GM21381 (cell line): ENCODE measurements at regions not wholly inside any gene's neighbourhood (a gene's known extent, or its start where the extent isn't known, plus 50 kb on each side); places are given as distances from the start of the nearest gene placed in this dataset.
"Not testable (repeated sequence)": the region's sequence is repeated elsewhere in the genome, so short reads cannot be mapped to it uniquely, and the experiment has no call there.

Experiments used
- ATAC-seq: cut with Tn5 transposase; IDR thresholded peaks from one replicate; pipeline ENCODE4 v1.9.1; 2021; ENCODE audit warnings: mild to moderate bottlenecking, moderate library complexity; ENCODE audit not compliant: unreplicated experiment

DNA sequence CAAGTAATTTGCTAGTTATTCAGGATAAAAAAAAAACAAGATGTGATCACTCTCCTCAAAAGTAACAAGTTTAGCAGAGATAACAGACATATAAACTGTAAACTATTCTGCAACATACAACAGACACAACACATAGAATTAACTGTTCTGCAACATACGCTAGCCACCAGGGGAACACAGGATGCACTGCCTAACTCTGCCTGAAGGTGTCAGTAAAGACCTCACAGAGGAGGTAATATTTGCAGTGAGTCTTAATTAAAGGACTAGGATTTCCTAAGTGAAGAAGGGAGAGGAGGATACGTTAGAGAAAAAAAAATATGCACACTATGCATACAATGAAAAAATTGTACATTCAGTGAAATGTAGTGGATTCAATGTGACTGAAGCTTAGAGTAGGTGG is 129.6 kb downstream of the NBPF8 start:
- ATAC-seq: peak; percentile 77

DNA sequence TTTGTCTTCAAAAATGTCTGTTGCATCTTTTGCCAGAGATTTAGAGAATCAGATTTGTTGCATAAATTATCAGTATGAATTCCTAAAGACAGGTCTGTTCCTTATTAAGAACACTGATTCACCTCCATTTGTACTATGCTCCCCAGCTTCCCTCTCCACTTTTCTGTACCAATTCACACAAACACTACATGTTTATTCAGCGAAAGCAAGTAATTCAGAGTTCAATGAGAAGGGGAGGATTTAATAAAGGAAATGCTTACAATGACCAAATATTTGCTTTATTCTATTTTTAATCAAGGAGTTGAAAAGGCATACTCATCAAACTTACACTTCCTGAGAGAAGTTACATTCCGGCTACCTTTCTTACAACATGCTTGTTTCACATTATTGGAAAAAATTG is 135.5 kb downstream of the NBPF8 start:
- ATAC-seq: not testable (repeated sequence)

DNA sequence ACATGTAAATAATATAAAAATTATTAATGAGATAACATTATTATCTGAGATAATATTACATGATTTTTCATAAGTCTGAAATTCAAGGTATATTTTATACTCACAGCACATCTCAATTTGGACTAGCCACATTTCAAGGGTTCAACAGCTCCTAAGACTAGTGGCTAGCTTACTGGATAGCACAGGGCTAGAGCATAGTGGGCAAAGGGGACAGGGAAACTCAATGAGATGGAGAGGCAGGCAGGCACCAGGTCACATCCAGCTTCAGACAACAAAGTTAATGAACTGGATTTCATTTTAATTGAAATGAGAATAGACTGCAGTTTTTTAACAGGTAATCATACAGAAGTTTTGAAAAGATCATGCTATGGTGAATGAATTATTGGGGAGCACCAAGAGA is 137.4 kb downstream of the NBPF8 start:
- not testable (repeated sequence) for ATAC-seq

DNA sequence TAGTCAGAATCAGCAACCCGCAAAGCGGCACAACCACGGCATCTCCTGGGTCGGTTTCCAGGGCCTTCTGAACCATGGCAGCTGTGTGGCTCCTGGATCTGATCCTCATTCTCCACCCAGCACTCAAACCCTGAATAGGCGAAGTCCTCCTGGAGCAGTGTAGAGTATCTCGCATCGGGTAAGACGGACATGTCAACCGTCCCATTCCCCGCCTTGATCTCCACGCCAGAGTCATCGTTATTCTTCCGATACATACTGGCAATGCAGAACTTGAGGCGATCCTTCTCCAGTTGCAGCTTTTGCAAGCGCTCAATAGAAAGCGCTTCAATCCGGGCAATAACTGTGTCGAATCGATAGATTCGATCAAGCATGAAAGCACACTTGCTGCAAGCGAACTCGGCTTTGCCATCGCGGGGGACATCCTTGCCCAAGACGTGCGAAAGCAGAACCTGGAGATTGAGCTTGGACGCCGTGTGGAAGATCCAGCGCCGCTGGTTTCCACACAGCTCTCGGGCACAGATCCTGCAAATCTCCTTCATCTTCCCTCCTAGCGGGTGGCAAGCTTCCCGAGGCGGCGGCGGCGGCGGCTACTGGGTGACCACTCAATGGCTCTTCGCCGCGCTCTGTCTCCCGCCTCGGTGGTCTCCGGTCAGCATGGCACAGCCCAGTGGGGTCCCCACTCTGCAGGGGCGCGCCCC is 142.9 kb downstream of the NBPF8 start:
- ATAC-seq: peak; percentile 0

DNA sequence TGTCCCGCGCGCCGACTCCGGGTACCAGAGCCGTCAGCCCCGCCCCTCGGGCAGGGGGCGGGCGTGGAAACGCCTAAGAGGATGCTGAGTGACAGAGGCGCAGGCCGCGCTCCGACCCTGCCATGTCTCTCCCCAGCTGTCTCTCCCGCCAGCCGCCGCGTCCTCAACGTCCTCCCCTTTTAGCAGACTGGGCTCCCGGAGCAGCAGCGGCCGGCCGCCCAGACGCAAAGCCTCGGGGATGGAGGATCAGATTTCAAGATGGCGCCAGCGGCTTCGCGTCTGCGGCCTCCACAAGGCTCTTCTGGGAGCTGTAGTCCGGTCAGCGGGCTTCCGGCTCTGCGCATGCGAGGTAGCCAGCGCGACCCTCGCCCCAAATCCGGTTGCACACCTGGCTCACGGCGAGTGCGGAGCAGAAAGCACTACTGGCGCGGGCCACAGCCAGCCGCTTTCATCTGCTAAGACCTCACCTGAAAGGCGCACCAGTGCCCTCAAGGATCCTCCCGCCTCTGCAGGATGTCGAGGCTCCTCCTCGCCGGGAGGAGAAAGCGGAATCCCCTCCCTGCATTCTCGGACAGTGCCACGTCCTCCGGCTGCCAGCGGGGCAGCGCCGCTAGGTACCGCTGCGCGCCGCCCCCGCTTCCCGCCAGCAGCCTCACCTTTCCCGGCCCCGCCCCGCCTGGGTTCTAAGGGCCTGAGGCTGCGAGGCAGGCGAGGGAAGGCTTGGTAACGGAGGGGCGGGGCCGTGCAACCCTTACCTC is 143.6 kb downstream of the NBPF8 start:
- peak; percentile 73 for ATAC-seq

DNA sequence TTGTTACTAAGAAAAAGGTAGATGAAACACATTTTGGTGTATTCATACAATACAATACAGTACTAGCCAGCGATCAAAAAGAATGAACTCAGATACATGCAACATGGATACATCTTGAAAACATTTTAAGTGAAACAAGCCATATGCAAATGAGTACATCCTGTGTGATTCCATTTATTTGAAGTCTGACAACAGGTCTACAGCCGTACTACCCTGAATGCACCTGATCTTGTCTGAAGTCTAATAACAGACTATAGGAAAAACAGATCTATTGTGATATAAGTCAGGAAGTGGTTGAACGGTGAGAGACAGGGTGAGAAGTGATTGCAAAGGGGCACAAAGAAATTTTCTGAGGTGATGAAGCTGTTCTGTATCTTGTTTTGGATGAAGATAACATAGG is 146.9 kb downstream of the NBPF8 start:
- not testable (repeated sequence) for ATAC-seq

DNA sequence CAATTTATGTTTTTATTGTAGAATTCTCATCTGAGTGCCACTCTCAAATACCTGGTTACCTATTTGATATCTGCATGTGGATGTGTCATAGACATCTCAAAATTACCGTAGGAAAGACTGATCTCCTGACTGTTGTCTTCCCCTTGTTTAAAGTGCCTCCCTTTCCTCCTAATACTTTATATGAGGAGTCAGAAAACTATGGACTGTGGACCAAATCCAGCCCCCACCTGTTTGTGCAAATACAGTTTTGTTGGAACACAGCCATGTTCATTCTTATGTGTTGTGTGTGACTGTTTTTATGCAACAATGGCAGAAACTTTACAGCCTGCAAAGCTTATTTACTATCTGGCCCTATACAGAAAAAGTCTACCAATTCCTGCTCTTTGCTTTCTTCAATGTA is 150.6 kb downstream of the NBPF8 start:
- not testable (repeated sequence) for ATAC-seq

DNA sequence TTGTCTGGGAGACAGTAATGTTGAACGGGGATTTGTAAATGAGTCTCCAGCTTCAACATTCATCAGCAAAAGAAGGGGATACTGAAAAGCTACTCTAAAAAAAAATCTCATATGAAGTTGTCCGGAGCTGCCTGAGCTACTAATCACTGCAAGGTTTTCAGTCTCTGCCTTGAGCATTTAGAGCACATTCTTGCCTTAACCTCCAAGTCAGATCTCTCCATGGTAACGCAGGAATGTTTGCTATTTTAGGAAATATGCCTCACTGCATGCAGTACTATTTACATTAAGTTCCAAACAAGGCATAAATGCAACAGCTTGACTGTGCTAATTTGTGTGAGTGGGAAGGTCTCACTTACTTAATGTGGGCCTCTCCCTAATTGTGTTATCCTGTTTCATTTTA is 152.8 kb downstream of the NBPF8 start:
- not testable (repeated sequence) for ATAC-seq

DNA sequence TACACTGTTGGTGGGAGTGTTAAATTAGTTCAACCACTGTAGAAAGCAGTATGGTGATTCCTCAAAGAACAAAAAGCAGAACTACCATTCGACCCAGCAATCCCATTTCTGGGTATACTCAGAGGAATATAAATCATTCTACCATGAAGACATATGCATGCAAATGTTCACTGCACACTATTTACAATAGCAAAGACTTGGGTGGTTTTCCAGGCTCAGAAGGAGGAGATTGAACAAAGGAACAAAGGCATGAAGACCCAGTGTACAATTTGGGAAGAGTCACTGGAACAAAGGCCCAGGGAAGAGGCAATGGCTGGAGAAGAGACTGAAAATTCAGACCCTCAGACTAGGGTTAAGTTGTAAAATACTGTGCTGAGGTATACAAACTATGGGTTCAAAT is 148.5 kb upstream of the NBPF26 start:
- ATAC-seq: not testable (repeated sequence)

DNA sequence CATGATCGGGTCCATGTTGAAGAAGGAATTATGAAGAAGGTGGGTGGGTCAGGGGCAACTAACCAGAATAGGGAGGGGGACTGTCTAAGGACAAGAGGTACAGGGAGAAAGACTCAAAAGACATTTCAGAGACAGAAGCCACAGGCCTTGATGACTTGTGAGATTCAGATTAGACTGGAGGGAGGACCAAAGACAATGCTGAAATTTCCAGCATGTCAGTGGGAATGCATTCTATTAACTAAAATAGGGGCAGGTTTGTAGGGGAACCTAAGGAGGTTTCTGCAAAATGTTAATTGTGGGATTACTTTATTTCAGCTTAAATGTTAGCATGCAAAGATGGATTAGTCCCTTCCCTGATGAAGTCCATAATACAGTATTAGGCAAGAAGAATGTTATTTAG is 141.6 kb upstream of the NBPF26 start:
- not testable (repeated sequence) for ATAC-seq

DNA sequence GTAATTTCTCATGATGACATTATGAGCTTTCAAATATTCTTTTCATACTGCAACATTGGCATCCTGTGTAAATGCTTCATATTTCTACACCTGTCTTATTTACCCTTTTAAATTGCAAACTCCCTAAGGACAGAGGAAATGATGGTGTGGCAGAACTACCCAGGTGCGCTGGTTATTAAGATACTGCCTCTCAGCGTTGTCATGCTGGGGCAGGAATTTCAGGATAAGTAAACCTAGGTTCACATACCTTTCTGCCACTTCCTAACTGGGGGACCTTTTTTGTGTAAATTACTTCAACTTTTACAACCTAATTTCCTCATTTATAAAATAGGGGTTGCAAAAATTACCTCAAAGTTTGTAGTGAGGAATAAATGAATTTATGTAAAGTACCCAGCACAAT is 137.7 kb upstream of the NBPF26 start:
- ATAC-seq: not testable (repeated sequence)

DNA sequence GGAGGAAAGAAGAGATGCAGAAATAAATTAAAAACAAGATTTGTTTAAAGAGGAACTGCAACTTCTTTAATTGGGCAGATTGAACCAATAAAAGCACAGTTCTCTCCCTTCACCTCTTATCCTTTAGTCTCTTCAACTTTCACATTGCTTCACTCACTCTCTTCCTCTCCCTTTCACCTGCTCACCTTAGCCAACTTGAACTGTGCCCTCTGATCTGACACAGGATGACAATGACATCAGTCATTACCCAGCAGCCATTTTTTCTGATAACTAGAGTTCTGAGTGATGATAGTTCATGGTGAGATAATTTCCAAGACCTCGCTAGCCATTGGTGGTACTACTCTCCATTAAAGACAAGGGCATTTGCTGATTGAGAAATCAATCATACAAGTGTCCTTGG is 134.9 kb upstream of the NBPF26 start:
- ATAC-seq: not testable (repeated sequence)

DNA sequence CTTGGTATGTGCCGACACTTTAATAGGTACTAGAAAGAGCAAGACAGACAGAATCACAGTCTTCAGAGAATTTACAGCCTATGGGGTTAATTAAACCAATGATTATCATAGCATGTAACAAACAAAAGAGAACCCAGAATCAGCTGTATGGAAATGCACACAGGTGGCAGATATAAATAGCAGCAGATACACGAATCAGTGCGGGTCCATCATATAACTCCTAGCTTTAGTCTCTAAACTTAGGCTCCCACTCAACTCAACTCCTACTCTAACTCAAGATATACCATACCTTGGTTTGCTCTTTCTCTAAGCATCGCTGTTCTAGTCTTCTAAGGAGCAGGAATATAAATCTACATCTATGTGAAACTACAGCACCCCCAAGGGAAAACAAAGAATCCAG is 132.0 kb upstream of the NBPF26 start:
- not testable (repeated sequence) for ATAC-seq

DNA sequence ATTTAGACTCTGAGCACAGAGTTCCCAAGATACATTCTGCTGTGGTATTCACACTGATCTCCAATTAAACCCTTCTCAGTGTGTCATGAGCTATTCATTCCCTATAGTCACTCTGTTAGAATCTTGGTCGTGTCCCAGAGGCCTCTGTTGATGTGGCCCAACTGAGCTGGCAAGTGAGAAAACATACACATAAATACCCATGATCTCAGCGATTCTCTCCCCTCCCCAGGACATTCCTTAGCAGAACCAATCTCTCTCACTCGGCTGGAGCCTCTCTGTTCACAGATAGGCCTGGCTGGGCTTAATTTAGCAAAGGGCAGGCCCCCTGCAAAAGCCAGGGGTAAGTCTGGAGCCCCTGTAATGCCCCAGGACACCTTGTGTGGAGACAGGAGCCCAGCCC is 130.8 kb upstream of the NBPF26 start:
- ATAC-seq: not testable (repeated sequence)

DNA sequence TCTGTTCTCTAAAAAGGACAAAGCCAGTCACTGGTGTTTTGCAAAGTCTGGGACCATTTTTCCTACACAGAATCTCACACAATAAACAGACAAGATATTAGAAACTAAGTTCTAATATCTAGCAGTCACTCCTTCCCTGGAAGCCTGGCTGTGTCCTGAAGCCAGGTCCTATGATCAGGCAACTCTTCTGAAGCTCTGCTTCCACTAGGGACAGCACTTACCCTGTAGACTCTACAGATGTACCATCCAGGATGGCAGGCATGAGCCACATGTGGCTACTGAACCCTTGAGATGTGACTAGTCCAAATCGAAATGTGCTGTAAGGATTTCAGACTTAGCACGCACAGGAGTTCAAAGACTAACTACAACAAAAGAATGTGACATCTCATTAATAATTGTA is 130.1 kb upstream of the NBPF26 start:
- ATAC-seq: not testable (repeated sequence)

DNA sequence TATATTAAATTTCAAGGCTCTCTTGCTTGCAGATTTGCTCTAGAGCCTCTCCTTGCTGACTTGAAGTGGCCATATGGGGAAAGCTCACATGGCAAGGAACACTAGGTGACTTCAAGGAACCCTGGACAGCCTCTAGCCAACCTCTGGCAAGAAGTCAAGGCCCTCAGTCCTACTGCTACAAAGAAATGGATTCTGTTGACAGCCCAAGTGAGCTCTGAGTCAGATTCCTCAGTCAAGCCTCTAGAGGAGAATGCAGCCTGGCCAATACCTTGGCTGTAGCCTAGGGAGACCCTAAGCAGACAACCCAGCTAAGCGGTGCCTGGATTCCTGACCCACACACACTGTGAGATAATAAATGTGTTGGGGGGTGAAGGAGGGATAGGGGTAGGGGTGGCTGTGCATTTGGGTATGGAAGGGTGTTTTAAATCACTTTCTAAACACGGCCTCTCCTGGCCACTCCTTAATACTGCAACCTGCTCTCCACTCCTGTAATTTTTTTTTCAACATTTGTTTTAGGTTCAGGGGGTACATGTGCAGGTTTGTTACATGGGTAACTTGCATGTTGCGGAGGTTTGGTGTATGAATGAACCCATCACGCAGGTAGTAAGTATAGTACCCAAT is 125.3 kb upstream of the NBPF26 start:
- ATAC-seq: not testable (repeated sequence)

DNA sequence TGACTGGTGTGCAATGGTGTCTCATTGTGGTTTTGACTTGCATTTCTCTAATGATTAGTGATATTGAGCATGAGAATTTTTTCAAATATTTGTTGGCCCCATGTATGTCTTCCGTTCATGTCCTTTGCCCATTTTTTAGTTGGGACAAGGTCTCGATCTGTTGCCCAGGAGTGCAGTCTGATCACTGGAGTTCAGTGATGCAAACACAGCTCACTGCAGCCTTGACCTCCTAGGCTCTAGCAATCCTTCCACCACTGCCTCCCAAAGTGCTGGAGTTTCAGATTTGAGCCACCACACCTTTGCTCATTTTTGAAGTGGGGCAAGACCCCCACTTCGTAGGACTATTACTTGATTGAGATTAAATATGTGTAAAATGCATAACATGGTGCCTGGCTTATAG is 124.2 kb upstream of the NBPF26 start:
- ATAC-seq: not testable (repeated sequence)

DNA sequence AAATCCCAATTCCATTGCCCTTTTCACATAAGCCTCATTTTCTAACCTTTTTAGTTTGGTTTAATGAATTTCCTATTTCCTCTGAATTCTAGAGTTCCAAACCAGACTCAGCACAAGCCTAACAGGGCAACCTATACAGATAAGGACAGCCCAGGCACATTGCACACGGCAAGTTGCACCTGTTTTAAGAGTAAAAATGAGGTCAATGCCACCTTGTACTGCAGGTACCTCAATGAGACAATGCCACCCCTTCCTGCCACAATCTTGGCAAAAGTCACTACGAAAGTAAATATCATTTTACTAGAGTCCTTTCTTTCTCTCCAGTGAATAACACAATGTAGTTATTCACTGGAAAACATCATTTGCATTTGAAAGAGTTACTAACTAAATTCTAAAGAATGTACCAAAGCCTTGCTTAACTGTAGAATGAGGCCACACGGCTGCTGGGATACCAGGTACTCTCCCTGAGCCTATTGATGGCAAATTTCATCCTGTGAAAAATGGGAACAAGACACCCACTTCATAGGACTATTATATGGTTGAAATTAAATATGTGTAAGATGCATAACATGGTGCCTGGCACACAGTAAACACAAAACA is 123.2 kb upstream of the NBPF26 start:
- not testable (repeated sequence) for ATAC-seq

DNA sequence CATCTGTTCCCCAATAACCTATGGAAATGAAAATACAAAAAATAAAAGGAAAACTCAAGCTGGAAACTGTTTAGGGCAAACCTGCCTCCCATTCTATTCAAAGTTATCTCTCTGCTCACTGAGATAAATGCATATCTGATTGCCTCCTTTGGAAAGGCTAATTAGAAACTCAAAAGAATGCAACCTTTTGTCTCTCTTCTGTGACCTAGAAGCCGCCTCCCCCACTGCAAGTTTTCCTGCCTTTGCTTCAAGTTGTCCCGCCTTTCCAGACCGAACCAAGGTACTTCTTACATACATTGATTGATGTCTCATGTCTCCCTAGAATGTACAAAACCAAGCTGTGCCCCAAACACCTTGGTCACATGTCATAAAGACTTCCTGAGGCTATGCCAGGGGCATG is 115.9 kb upstream of the NBPF26 start:
- not testable (repeated sequence) for ATAC-seq

DNA sequence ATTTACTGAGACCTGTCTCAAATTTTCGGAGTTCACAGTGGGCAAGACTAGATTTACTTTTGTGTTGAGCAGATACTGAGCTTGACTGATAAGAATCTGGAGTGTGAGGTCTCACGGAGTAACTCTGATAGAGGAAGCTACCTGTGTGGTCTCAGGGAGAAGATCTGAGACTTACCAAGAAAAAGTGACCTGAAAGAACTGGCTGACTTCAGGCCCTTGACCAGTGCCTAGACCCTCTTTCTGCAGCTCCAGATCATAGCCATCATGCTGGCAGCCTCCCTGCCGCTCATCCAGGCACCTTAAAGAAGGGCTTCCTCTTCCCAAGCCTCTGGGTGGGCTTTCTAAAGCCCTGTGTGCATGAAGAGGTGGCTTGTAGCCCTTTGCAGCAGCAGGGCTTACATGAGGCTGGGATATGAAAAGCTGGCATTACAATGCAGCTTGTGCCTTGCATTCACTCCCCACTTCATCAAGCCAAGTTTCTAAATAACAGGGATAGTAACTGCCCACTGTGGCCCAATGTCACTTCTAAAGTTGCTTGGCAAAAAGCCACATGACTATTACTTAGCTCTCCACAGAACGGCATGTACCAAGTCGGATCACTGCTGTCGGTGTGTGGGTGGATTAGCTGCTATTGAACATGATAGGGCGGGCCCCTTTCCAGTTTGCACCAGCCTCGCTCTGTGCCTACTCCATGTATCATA is 115.3 kb upstream of the NBPF26 start:
- ATAC-seq: not testable (repeated sequence)
